TTC549 (cell line): ENCODE measurements at regions not wholly inside any gene's neighbourhood (a gene's known extent, or its start where the extent isn't known, plus 50 kb on each side); places are given as distances from the start of the nearest gene placed in this dataset.

Experiments used
- FAIRE-seq: peaks from 2 replicates; lab custom pipeline; 2012; peaks lifted over from hg19 to GRCh38; lab: Jason Lieb, UNC

DNA sequence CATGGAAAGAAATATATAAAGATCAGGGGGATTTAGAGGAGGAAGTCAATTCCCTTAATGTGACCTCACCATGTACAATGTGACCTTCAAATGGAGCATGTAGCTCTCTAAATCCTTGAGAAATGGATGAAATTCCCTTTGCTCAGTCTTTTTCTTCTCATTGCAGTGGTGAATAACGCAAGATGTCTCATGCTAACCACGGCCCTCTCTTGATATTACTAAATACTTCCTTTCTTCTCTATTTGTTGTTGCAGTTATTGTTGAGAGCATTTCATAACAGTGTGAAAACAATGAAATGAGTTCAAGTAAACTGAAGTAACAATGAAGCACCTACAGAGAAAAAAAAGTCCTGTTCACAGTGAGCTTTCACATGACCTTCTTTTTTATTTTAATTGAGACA lies 55.6 kb downstream of the ZNF281 start:
- FAIRE-seq: no peak

DNA sequence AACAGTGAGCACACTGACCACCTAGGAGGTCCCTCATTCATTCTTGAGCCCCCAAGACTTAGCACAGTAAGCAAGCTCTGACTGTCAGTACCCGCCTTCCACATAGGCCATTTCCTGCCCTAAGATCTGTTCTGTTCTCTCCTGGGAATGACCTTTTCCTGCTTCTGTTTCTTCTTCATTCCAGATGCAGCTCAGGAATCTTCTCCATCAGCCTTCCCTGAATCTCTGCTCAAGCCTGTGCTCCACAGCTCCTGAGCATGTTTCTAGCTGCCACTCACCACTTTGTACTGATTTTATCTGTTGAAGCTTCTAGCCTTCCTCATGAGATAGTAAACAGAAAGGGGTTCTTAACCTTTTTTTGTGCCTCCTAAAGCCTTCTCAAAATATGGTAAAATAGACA lies 56.6 kb downstream of the ZNF281 start:
- FAIRE-seq: no peak

DNA sequence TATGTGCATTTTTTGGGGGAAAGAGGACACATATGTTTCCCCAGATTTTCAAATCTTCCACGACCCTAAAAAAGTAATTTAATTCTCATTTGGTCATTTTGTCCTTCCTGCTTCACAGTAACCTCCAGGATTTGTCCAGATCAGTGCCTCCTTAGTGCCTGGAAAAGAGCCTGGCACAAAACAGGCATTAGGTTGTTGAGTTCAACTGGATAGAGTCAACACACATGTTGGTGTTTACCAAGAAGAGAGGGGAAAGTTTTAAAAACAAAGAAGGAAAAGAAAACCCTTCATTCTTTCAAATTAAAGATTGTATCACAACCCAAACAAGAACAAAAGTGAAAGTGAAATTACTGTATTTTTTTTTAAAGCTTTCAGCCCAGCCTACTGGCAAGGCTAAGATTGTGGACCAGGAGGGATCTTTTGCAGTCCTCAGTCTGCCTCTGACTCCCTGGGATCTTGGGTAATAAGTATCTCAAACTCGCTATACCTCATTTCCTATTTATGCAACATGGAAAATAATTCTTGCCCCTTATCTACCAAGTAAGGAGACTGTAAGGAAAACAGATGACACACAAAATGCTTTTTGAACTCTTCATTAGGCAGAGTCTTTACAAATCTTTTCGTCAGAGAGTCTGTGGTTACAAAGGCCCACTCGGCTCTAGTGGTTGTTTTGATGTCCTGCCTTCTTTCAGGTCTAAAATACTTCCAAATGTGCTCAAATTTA lies 57.8 kb downstream of the ZNF281 start:
- FAIRE-seq: no peak

DNA sequence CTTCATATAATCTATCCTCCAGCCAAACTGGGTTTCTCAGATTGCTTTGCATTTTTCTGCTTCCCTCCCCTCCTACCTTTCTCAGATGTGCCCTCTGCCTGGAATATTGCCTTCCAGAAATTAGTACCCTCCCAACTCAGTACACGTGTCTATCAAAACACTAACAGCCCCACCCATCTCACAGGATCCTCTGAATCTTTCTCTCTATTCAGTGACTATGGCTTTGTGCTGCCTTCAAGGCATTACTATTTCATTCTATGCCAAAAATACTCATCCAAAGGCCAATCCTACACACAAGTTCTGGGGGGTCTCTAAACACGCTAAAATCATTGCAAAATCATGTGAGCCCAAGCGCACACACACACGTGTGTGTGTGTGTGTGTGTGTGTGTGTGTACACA lies 58.4 kb downstream of the ZNF281 start:
- no peak for FAIRE-seq

DNA sequence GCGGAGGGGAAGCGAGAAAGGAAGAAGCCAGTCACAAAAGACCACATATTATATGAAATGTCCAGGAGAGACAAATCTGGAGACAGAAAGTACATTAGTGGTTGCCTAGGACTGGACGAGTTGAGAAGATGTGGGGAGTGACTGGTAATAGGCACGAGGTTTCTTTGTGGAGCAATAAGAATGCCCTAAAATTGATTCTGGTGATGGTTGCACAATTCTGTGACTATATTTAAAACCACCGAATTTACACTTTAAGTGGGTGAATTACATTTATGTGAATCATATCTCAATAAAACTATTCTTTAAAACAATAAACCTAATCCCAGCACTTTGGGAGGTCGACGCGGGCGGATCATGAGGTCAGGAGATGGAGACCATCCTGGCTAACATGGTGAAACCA lies 63.1 kb downstream of the ZNF281 start:
- no peak for FAIRE-seq

DNA sequence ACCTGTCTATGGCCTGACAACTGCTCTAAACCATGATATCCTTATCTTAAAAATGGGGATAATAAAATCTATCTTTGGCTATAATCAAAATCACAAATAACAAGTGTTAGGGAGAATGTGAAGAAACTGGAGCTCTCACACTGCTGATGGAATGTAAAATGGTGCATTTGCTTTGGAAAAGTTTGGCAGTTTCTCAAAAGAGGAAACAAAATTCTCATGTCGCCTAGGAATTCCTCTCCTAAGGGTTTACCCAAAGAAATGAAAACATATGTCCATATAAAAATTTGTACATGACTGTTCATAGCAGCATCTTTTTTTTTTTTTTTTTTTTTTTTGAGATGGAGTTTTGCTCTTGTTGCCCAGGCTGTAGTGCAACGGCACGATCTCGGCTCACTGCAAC lies 64.3 kb downstream of the ZNF281 start:
- no peak for FAIRE-seq

DNA sequence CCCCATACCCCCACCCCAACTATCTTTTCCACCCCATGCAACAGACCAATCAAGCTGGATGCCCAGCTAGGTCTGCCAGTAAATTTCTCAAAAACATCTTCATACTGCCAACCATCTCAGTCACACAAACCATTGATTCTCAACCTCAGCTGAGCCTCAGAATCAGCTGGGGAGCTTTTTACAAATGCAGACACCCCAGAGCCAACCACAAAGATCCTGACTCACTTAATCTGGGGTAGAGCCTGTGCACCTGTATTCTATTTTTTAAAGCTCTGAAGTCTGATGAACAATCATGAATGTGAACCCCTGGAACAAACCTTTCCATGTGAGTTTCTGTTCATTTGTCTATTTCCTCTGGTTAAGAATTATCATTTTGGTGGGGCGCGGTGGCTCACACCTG lies 66.0 kb downstream of the ZNF281 start:
- no peak for FAIRE-seq

DNA sequence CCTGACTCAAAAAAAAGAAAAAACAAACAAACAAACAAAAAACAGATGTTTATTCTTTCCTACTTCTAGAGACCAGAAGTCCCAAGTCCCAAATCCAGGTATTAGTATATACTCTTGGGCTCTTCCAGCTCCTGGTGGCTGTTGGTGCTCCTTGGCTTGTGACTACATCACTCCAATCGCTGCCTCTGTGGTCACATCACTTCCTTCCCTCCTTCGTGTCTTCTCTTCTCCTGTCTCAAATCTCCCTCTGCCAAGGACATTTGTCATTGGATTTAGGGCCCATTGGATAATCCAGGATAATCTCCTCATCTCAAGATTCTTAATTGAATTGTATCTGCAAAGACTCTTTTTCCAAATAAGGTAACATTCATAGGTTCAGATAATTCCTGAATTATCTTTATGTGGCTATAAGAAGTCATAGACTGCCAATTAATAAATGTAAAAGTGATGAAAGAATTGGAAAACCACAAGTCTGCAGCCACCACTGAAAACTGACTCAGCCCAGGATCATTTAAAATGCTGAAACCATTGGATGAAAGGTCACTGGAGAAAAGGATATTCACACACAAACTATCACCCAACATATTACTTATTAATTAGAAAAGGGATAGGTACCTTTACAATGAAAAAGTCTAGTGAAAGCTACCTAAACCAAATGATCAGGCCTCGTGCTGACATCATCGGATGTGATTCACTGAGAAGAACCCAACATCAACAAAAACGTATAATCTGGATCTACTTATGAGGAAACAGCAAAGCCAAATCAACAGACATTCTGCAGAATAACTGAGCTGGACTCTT lies 67.1 kb downstream of the ZNF281 start:
- no peak for FAIRE-seq

DNA sequence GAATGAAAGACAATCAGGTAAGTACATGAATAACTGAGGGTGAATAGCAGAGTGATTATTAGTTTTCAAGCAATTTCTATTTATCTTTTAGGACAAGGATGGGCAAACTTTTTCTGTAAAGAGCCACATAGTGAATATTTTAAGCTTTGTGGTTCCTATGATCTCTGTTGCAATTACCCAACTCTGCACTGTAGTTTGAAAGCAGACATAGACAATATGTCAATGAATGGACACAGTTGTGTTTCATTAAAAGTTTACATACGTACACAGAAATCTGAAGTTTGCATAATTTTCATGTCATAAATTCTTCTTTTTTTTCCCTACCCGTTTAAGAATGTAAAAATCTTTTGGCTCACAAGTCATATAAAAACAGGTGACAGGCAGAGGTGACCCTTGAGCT lies 71.4 kb downstream of the ZNF281 start:
- no peak for FAIRE-seq

DNA sequence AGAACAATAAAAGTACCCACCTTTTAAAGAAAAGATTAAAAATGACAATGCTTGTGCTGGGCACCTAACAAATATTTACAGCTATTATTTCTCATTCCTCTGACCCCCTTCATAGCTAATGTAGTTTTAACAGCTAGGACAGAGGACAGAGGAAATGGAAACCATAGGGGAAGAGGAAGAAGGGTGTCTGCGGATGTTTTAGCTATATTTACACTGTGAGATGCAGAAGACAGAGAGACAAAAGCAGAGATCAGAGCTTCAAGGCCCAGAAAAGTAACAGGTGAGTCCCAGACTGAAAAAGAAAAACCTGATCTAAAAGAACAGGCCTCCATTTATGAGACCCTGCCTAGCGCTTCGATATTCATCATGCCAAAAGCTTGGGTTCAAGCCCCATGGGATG lies 72.0 kb downstream of the ZNF281 start:
- FAIRE-seq: no peak

DNA sequence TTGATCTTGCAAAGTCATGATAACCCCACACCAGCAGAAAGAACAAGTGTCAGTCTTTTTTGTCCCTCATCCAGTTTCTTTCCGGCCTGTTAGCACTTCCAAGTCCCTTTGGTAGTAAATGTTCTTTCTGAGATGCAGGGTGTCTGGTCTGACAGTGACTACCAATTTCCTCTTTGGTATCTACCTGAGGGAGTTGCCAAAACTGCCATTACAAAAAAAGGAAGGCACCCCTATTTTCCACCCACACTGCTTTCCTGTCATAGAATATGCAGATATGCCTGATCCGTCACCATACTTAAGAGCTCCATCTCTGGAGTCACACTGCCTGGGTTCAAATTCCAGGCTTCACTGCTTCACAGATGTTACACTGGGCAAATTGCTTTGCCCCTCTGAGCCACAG lies 72.4 kb downstream of the ZNF281 start:
- FAIRE-seq: no peak

DNA sequence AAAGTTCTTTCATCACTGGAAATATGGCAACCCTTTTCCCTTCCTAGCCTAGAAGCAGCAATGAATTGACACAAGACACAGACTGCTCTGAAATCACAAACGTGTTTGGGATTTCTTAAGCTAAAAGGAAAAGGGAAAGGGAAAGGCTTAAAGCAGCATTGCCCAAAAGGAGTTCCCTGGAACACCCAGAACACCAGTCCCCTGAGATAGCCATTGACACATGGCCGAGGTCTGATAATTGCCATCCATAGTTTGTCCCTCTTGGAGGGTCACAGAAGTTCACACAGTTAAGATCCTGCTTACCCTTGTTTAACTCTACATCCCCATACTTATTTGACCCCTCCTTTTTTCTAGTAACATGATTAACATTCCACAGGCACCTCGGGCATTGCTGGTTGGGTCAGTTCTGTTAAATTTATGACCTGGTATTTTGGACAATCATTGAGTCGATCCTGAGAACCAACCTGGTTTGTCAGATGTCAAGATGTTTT lies 72.9 kb downstream of the ZNF281 start:
- FAIRE-seq: no peak

DNA sequence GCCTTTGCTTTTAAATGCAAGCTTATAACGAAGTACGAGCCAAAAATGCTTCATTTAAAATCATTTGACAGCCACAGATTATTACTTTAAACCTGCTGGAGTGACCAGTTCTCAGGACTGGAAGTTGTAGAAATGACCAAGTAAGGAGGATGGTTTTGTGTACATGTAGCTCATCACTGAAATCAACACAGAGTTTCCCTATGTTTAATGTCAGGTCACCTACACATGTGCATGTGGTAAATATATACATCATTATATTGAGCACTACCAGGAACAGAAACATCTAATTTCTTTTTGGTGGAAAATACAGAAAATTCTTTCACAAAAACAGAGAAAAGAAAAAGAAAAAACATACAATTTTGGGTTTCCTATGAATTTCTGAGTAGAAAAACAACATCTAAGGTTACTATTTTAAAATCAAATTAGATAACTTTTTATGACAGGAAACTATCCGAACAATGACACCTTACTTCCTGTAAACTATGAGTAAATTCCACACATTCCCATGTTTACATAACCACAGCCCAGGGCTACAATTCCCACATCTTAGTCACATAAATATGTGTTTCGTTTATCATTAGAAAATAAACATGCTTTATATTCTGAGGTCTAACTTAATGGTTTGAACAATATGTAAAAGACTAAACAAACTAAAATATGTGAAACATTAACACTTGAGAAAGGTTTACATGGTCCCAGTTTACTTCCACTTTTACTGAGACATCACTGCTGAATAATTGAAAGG lies 73.6 kb downstream of the ZNF281 start:
- FAIRE-seq: peak; percentile 5

DNA sequence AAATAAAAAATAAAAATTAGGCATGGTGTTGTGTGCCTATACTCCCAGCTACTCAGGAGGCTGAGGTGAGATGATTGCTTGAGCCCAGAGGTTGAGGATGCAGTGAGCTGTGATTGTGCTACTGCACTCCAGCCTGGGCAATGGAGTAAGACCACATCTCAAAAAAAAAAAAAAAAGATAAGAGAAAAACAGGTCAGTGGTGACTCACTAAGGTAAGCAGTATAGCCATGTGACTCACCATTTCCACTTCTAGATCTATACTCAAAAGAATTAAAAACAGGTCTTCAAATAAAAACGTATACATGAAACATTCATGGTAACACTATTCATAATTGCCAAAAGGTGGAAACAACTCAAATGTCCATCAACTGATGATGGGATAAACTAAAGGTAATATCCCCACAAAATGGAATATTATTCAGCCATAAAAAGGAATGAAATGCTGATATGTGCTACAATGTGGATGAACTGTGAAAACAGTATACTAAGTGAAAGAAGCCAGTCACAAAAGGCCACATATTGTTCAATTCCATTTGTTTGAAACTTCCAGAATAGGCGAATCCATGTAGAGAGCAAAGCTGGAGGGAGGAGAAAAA lies 75.1 kb downstream of the ZNF281 start:
- no peak for FAIRE-seq

DNA sequence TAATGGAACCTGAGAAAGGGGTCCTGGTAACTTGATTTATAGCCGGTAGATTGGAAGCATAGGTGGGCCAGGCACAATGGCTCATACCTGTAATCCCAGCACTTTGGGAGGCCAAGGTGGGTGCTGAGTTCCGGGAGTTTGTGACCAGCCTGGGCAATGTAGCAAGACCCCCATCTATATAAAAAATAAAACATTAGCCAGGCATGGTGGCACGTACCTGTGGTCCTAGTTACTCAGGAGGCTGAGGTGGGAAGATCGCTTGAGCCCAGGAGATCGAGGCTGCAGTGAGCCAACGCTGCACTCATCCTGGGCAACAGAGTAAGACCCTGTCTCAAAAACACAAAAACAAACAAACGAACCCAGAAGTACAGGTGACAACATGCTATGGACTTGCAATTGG lies 76.5 kb downstream of the ZNF281 start:
- no peak for FAIRE-seq

DNA sequence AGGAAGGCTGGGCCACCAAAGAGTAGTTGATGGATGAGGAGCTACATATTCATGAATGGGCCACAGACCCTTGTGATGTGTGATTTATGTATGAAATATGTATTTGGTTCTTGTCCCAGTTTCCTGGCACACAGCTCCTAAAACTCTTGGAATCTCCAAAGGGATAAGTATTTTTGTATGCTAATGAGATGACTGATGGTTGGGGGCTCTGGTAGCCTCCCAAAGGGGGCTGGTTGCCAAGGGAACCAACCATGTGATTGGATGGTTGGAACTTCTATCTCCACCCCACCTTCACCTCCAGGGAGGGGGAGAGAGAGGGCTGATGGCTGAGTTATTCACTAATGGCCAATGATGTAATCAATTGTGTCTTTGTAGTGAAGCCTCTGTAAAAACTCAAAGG lies 77.1 kb downstream of the ZNF281 start:
- no peak for FAIRE-seq

DNA sequence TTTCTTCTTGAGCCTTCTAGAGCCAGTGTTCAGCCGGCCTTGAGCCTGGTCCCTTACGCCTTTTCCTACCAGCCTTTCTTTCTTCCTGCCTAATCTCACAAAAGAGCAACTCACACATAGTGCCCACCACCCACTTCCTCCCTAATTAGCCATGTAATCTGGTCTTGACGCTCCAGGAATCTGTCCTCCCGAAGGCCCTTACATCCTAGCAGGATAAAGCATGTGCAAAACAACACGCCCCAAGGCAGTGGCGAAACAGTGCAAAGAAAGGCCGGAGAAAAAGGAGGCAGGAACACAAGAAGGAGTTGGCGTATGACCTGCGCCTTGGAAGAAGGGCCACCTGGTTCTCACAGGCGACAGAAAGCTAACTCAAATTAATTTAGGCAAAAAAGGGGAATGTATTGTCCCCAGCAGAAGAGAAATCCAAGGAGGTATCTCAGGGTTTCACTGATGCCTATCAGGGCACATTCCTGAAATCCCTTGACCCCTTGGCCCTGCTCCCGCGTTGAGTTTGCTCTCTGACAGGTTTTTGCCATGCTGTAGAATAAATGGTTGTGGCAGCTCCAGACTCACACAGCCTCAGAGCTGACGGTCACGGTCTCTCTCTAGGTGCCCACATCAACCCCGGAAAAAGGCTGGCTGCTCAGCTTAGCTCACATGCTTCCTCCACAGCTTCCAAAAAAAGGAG lies 79.0 kb downstream of the ZNF281 start:
- no peak for FAIRE-seq

DNA sequence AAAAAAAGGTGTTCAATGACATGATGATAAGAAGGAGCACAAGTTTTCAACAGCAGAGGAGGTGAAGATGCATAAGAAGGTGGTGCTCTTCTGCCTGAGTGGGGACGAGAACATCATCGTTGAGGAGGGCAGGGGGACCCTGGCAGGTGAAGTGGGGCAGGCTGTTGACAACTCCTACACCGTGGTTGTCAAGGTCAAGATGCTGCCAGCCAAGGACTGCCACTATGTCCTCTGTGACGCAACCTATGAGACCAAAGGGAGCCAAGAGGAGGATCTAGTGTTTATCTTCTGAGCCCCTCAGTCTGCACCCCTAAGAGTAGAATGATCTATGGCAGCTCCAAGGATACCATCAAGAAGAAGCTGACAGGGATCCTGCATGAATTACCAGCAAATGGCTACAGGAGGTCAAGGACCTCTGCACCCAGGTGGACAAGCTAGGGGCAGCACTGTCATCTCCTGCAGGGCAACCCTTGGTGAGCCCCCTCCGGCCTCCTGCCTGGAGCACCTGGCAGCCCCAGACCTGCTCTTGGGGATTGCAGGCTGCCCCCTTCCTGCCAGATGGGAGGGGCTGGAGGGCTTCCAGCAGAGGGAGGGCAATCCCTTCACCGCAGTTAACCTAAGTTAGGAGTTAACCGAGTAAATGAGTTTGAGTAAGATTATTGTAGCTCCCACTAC lies 80.5 kb downstream of the ZNF281 start:
- no peak for FAIRE-seq

DNA sequence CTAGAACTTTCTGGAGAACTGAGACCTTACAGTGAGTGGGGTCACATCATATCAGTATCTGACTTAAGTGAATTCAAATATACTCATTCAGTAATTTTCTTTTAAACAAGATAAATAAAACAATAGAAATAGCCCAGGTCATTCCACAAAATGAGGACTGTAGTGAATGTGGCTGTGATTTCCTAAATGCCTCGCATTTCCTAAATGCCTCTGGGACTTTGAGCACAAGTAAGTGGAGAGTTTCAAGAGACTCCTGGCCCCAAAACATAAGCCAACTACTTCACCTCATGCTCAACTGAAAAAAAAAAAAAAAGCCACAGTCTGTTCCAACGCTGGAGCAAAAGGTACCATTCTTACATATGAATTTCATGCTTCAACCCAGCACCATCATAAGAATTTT lies 81.5 kb downstream of the ZNF281 start:
- FAIRE-seq: no peak

DNA sequence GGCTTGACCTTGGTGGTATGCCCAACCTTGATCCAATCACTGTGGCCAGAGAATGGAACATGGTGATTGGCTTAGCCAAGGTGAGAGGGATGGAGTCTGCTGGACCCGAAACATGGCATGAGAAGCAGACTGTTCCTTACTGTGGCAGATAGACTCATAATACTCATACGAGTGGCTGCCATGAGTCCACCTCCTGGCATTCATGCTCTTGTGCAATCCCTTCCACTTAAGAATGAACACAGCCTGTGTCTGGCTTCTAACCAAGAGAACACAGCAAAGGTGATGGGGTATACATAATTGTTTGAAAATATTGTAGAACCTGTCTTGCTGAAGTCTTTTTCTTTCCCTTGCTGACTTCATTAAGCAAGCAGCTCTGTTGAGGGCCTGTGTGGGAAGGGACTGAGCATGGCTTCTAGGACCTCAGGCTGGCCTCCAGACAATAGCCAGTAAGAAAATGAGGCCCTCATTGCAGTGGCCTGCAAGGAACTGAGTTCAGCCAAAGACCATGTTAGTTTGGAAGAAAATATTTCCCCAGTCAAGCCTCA lies 85.9 kb downstream of the ZNF281 start:
- FAIRE-seq: no peak

DNA sequence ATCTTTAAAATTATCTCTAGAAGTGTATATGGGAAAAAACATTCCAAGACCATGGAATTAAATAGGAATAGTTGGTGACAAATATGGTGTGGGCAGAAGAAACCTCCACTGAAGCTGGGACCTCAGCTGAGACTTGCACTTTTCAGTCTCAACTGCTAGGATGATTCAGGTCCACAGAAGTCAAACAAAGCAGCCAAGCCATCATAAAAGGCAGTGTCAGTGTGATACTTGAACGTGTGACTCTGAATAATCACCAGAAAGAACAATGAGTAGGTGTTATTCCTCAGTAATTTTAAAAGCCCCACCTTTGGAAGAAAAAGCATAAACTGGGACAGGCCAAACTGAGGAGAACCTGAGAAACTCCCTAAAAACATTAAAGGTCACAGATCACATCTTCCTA lies 90.7 kb downstream of the ZNF281 start:
- no peak for FAIRE-seq
